ENCODE measurements at regions not wholly inside any gene's neighbourhood (a gene's known extent, or its start where the extent isn't known, plus 50 kb on each side); places are given as distances from the start of the nearest gene placed in this dataset.

DNA sequence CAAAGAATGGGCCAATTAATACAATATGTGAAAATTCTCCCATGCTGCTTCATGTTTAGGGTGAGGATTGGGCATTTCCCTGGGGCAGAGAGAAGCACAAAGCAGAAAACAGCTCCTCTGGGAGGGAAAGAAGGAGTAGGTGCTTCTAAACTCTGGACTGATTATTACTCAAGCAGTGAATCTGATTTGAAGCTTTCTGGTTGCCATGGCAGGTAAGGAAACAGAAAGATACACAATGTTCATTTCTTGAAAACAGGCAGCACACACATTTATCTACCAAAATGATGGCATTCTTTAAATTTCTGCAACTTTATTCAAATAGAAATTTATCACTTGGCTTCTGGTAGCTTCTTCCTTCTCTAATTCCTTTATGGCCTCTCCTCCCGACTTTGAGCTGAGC lies 305.4 kb upstream of the CHD6 start:
- H3K27ac ChIP-seq (ENCODE audit: low read depth, low read length, poor library complexity, severe bottlenecking), result no peak overlapping the region

GRCh38 chr20:41913146-41913545 lies 295.0 kb upstream of the CHD6 start:
- no peaks in the 10 kb centered on the region for H4K20me1 ChIP-seq (ENCODE audit: insufficient read depth, low read length)
- H3K4me1 ChIP-seq (ENCODE audit: insufficient read depth, low read length, severe bottlenecking), result no peaks in the 10 kb centered on the region
- H3K36me3 ChIP-seq (ENCODE audit: insufficient read depth, low read length), result no peaks in the 10 kb centered on the region
- H3K27ac ChIP-seq (ENCODE audit: low read depth, low read length, poor library complexity, severe bottlenecking), result no peak overlapping the region
- no peaks in the 10 kb centered on the region for H3K9me2 ChIP-seq (ENCODE audit: low read depth, low read length)
- H2AFZ ChIP-seq (ENCODE audit: low read length), result no peak overlapping the region
- H3K4me3 ChIP-seq (ENCODE audit: low read depth, low read length, poor library complexity, severe bottlenecking), result no peak overlapping the region
- no peaks in the 10 kb centered on the region for H3K9me3 ChIP-seq (ENCODE audit: low read length)
- no peak overlapping the region for H3K4me2 ChIP-seq (ENCODE audit: low read length)
- no peaks in the 10 kb centered on the region for H3F3A ChIP-seq (ENCODE audit: insufficient read depth, low read length)
- H3K27me3 ChIP-seq (ENCODE audit: insufficient read depth, low read length), result no peaks in the 10 kb centered on the region
- TF ChIP-seq EZH2 (IDR thresholded peaks at IDR 0.05; ENCODE audit: borderline replicate concordance, low read length), result no peak
- TF ChIP-seq CTCF (IDR thresholded peaks at IDR 0.05; ENCODE audit: low read length), result no peak
- H3K9ac ChIP-seq (ENCODE audit: low read length), result no peak overlapping the region
- no peaks in the 10 kb centered on the region for H3K79me2 ChIP-seq (ENCODE audit: insufficient read depth, low read length)

More for the DNA sequence above, 305.4 kb upstream of the CHD6 start:
- no peaks in the 10 kb centered on the region for H3K79me2 ChIP-seq (ENCODE audit: insufficient read depth, low read length)
- no peaks in the 10 kb centered on the region for H3F3A ChIP-seq (ENCODE audit: insufficient read depth, low read length)
- no peaks in the 10 kb centered on the region for H3K9me2 ChIP-seq (ENCODE audit: low read depth, low read length)
- no peaks in the 10 kb centered on the region for H3K4me1 ChIP-seq (ENCODE audit: insufficient read depth, low read length, severe bottlenecking)
- H2AFZ ChIP-seq (ENCODE audit: low read length), result no peak overlapping the region
- no peak overlapping the region for H3K4me3 ChIP-seq (ENCODE audit: low read depth, low read length, poor library complexity, severe bottlenecking)
- TF ChIP-seq EZH2 (IDR thresholded peaks at IDR 0.05; ENCODE audit: borderline replicate concordance, low read length) (no peak), CTCF (IDR thresholded peaks at IDR 0.05; ENCODE audit: low read length) (no peak)
- no peaks in the 10 kb centered on the region for H3K27me3 ChIP-seq (ENCODE audit: insufficient read depth, low read length)
- H3K4me2 ChIP-seq (ENCODE audit: low read length), result no peak overlapping the region
- H3K9ac ChIP-seq (ENCODE audit: low read length), result no peak overlapping the region
- no peaks in the 10 kb centered on the region for H3K36me3 ChIP-seq (ENCODE audit: insufficient read depth, low read length)
- no peaks in the 10 kb centered on the region for H3K9me3 ChIP-seq (ENCODE audit: low read length)
- H4K20me1 ChIP-seq (ENCODE audit: insufficient read depth, low read length), result no peaks in the 10 kb centered on the region

DNA sequence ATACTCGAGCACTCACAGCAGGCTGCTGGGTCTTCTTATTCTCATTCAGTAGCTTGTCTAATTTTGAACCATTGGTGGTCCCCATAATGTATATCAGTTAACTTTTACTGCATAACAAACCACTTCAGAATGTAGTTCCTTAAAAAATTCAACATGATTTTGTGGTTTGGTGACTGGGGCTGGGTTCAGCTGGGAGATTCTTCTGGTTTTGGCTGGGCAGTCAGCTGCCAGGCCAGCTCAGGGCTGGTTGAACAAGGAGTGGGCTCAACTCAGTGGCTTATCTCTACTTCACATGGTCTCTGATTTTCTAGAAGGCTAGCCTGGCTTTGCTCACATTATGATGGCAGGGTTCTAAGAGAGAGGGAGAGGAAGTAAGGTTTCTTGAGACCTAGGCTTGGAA lies 292.4 kb upstream of the CHD6 start:
- Histone ChIP-seq H3K27ac (ENCODE audit: low read depth, low read length, poor library complexity, severe bottlenecking) (no peak overlapping the region), H3K4me1 (ENCODE audit: insufficient read depth, low read length, severe bottlenecking) (no peaks in the 10 kb centered on the region), H3K79me2 (ENCODE audit: insufficient read depth, low read length) (no peaks in the 10 kb centered on the region), H4K20me1 (ENCODE audit: insufficient read depth, low read length) (no peaks in the 10 kb centered on the region), H3K4me3 (ENCODE audit: low read depth, low read length, poor library complexity, severe bottlenecking) (no peak overlapping the region), H3F3A (ENCODE audit: insufficient read depth, low read length) (no peaks in the 10 kb centered on the region), H3K9me3 (ENCODE audit: low read length) (no peaks in the 10 kb centered on the region), H3K9me2 (ENCODE audit: low read depth, low read length) (no peaks in the 10 kb centered on the region), H3K36me3 (ENCODE audit: insufficient read depth, low read length) (no peaks in the 10 kb centered on the region), H3K27me3 (ENCODE audit: insufficient read depth, low read length) (no peaks in the 10 kb centered on the region), H3K9ac (ENCODE audit: low read length) (no peak overlapping the region), H2AFZ (ENCODE audit: low read length) (no peak overlapping the region), H3K4me2 (ENCODE audit: low read length) (no peak overlapping the region)
- TF ChIP-seq EZH2 (IDR thresholded peaks at IDR 0.05; ENCODE audit: borderline replicate concordance, low read length) (no peak), CTCF (IDR thresholded peaks at IDR 0.05; ENCODE audit: low read length) (no peak)
